ENCODE measurements at regions not wholly inside any gene's neighbourhood (a gene's known extent, or its start where the extent isn't known, plus 50 kb on each side); places are given as distances from the start of the nearest gene placed in this dataset.

DNA sequence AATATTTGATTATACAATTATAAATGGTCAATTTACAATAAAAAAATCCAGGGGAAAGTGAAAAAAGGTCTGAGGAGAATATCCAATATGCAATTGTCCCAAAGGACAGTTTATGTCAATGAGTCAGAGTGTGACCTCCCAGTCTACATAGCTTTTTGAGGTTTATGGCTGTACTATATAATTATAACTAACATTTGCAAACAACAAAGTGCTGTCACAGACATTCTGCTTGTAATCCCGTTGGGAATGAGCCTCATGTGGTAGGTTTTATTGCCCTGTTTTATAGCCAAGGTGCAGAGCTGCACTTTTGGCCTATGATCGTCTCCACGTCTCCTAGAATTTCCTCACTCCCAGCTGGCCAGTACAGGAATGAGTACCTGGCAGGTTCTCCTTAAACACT, 103.8 kb downstream of the ADSS2 start (continued):
- TF ChIP-seq, protein P1, sequence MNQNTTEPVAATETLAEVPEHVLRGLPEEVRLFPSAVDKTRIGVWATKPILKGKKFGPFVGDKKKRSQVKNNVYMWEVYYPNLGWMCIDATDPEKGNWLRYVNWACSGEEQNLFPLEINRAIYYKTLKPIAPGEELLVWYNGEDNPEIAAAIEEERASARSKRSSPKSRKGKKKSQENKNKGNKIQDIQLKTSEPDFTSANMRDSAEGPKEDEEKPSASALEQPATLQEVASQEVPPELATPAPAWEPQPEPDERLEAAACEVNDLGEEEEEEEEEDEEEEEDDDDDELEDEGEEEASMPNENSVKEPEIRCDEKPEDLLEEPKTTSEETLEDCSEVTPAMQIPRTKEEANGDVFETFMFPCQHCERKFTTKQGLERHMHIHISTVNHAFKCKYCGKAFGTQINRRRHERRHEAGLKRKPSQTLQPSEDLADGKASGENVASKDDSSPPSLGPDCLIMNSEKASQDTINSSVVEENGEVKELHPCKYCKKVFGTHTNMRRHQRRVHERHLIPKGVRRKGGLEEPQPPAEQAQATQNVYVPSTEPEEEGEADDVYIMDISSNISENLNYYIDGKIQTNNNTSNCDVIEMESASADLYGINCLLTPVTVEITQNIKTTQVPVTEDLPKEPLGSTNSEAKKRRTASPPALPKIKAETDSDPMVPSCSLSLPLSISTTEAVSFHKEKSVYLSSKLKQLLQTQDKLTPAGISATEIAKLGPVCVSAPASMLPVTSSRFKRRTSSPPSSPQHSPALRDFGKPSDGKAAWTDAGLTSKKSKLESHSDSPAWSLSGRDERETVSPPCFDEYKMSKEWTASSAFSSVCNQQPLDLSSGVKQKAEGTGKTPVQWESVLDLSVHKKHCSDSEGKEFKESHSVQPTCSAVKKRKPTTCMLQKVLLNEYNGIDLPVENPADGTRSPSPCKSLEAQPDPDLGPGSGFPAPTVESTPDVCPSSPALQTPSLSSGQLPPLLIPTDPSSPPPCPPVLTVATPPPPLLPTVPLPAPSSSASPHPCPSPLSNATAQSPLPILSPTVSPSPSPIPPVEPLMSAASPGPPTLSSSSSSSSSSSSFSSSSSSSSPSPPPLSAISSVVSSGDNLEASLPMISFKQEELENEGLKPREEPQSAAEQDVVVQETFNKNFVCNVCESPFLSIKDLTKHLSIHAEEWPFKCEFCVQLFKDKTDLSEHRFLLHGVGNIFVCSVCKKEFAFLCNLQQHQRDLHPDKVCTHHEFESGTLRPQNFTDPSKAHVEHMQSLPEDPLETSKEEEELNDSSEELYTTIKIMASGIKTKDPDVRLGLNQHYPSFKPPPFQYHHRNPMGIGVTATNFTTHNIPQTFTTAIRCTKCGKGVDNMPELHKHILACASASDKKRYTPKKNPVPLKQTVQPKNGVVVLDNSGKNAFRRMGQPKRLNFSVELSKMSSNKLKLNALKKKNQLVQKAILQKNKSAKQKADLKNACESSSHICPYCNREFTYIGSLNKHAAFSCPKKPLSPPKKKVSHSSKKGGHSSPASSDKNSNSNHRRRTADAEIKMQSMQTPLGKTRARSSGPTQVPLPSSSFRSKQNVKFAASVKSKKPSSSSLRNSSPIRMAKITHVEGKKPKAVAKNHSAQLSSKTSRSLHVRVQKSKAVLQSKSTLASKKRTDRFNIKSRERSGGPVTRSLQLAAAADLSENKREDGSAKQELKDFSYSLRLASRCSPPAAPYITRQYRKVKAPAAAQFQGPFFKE (tag by site-specific recombination; IDR thresholded peaks at IDR 0.05; ENCODE audit: borderline replicate concordance), result no peak
- TF ChIP-seq BCL11A (tag by site-specific recombination; IDR thresholded peaks at IDR 0.05; ENCODE audit: low read depth), result peak; percentile 86; the same call in 1 of the 2 replicates

DNA sequence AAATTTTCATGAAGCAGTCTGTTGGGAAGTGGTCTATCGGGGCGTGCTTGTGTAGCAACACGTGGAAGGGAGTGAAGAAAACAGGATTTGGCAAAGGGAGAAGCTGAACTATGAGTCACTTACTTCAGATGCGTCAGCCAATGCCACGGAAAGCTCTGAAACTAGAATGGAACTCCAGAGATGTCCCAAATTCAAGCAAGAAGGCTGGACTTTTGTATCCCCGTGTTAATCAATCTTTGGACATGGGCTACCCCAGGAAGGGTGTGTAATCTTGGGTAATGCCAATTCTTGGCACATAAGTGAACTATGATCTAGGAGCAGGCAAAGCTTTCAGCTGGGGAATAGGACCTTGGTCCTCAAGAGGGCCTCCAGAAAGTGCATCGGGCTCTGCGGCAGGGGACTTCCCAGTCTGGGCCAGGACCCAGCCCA, 102.6 kb downstream of the ADSS2 start:
- ChIA-PET POLR2A (no interaction called here), CTCF (no interaction called here)
- H3K9me3 ChIP-seq (ENCODE audit: control insufficient read depth, insufficient read depth, low read depth, low read length), result no peaks in the 10 kb centered on the region
- H3K4me1 ChIP-seq (ENCODE audit: control insufficient read depth, insufficient read depth, low read length), result peaks cover 17% of the 10 kb centered on the region
- H3K27ac ChIP-seq (ENCODE audit: extremely low read depth, low read depth, low read length), result no peak overlapping the region
- H3K4me3 ChIP-seq (ENCODE audit: low read depth, low read length), result no peak overlapping the region
- H3K36me3 ChIP-seq (ENCODE audit: control insufficient read depth in 2 of 2, insufficient read depth in 1 of 2, low read length in 2 of 2), result no peaks in the 10 kb centered on the region
- TF ChIP-seq ZNF394 (tag by site-specific recombination; IDR thresholded peaks at IDR 0.05; ENCODE audit: borderline replicate concordance) (peak; percentile 15; the same call in 1 of the 2 replicates), ZNF670 (tag by site-specific recombination; IDR thresholded peaks at IDR 0.05; ENCODE audit: low read depth) (no peak), TRIM28 (IDR thresholded peaks at IDR 0.05; ENCODE audit: borderline replicate concordance, low read length) (no peak), MYNN (tag by site-specific recombination; IDR thresholded peaks at IDR 0.05; ENCODE audit: borderline replicate concordance) (no peak), ZNF677 (tag by site-specific recombination; IDR thresholded peaks at IDR 0.05) (no peak), ZNF629 (tag by site-specific recombination; IDR thresholded peaks at IDR 0.05) (no peak), SP7 (tag by site-specific recombination; IDR thresholded peaks at IDR 0.05) (no peak), ZNF785 (tag by site-specific recombination; IDR thresholded peaks at IDR 0.05) (no peak), GLI4 (tag by site-specific recombination; IDR thresholded peaks at IDR 0.05) (no peak), ZBTB7A (tag by site-specific recombination; IDR thresholded peaks at IDR 0.05; ENCODE audit: low read depth) (no peak), ZNF501 (tag by site-specific recombination; IDR thresholded peaks at IDR 0.05) (no peak), GLI2 (tag by site-specific recombination; IDR thresholded peaks at IDR 0.05; ENCODE audit: borderline replicate concordance, low read depth) (no peak), ZNF530 (tag by site-specific recombination; IDR thresholded peaks at IDR 0.05; ENCODE audit: low read depth) (no peak), ZNF416 (tag by site-specific recombination; IDR thresholded peaks at IDR 0.05) (no peak), ZNF426 (tag by site-specific recombination; IDR thresholded peaks at IDR 0.05) (no peak)
- TF ChIP-seq, protein P2, sequence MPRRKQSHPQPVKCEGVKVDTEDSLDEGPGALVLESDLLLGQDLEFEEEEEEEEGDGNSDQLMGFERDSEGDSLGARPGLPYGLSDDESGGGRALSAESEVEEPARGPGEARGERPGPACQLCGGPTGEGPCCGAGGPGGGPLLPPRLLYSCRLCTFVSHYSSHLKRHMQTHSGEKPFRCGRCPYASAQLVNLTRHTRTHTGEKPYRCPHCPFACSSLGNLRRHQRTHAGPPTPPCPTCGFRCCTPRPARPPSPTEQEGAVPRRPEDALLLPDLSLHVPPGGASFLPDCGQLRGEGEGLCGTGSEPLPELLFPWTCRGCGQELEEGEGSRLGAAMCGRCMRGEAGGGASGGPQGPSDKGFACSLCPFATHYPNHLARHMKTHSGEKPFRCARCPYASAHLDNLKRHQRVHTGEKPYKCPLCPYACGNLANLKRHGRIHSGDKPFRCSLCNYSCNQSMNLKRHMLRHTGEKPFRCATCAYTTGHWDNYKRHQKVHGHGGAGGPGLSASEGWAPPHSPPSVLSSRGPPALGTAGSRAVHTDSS (tag by site-specific recombination; IDR thresholded peaks at IDR 0.05), result no peak
- TF ChIP-seq, protein P1 (tag by site-specific recombination; IDR thresholded peaks at IDR 0.05; ENCODE audit: borderline replicate concordance), result no peak
- TF ChIP-seq, protein P3, sequence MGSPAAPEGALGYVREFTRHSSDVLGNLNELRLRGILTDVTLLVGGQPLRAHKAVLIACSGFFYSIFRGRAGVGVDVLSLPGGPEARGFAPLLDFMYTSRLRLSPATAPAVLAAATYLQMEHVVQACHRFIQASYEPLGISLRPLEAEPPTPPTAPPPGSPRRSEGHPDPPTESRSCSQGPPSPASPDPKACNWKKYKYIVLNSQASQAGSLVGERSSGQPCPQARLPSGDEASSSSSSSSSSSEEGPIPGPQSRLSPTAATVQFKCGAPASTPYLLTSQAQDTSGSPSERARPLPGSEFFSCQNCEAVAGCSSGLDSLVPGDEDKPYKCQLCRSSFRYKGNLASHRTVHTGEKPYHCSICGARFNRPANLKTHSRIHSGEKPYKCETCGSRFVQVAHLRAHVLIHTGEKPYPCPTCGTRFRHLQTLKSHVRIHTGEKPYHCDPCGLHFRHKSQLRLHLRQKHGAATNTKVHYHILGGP (tag by site-specific recombination; IDR thresholded peaks at IDR 0.05), result no peak
- TF ChIP-seq, protein P4, sequence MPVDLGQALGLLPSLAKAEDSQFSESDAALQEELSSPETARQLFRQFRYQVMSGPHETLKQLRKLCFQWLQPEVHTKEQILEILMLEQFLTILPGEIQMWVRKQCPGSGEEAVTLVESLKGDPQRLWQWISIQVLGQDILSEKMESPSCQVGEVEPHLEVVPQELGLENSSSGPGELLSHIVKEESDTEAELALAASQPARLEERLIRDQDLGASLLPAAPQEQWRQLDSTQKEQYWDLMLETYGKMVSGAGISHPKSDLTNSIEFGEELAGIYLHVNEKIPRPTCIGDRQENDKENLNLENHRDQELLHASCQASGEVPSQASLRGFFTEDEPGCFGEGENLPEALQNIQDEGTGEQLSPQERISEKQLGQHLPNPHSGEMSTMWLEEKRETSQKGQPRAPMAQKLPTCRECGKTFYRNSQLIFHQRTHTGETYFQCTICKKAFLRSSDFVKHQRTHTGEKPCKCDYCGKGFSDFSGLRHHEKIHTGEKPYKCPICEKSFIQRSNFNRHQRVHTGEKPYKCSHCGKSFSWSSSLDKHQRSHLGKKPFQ (tag by site-specific recombination; IDR thresholded peaks at IDR 0.05), result no peak
